HCT116 (cell line): ENCODE measurements at regions not wholly inside any gene's neighbourhood (a gene's known extent, or its start where the extent isn't known, plus 50 kb on each side); places are given as distances from the start of the nearest gene placed in this dataset.

Experiments
- ATAC-seq: fragments of 200-7000 bp; cut with Tn5 transposase; 2 replicates; pipeline ENCODE4 v1.9.1; 2020; ENCODE audit warnings: mild to moderate bottlenecking, moderate library complexity
- BruUV-seq: library from RNA; stranded (reverse); fragments of 400-500 nt; replicated peaks from 2 replicates; lab custom pipeline; 2021; lab: Mats Ljungman, UMichigan
- CTCF ChIA-PET: fragments of 300-600 bp; sonication (Branson Sonifier 250); formaldehyde crosslinking; loops from one replicate; lab custom pipeline; 2021; ENCODE audit warnings: antibody characterized with exemption; lab: Charles Lee
- POLR2A ChIA-PET: fragments of 300-600, 350-600 bp; sonication (Branson Sonifier 250); formaldehyde crosslinking; loops from one replicate; lab custom pipeline; 2021; ENCODE audit warnings: antibody characterized with exemption; lab: Charles Lee
- RAD21 ChIA-PET, 2 experiments: fragments of 300-600 bp; sonication (Branson Sonifier 250); formaldehyde crosslinking; loops; one replicate each; lab custom pipeline; 2023; ENCODE audit warnings: low total read pairs in 2 of 2; ENCODE audit not compliant: uncharacterized antibody in 2 of 2, unreplicated experiment in 2 of 2, low non-redundant PET in 1 of 2; lab: Charles Lee
- DNase-seq: peaks from one replicate; pipeline ENCODE4 v3.0.0-alpha.2; 2010; ENCODE audit warnings: low read depth, low spot score
- H2AFZ ChIP-seq: fragments of 200-600 bp; shearing (Covaris generic), sonication (generic); 2 replicates; pipeline ENCODE4 v1.6.1; 2017; ENCODE audit warnings: low read depth, mixed run types, mixed read lengths, antibody characterized with exemption, low read length; ENCODE audit not compliant: poor library complexity, severe bottlenecking
- H3K27ac ChIP-seq: 2 replicates; pipeline ENCODE4 v1.5.1; 2012; ENCODE audit warnings: low read depth, low read length
- H3K27me3 ChIP-seq: fragments of 200-600 bp; sonication (generic); 2 replicates; pipeline ENCODE4 v1.6.1; 2016; ENCODE audit warnings: mixed run types, low read length, mixed read lengths; ENCODE audit not compliant: insufficient read depth
- H3K36me3 ChIP-seq, 2 experiments: fragments of 200-500 bp in 1 of 2; fragments of 200-600 bp in 1 of 2; sonication (Bioruptor generic) in 1 of 2; sonication (generic) in 1 of 2; 2 replicates each; pipeline versions ENCODE4 v1.5.1 to v1.6.1; 2014 to 2016; ENCODE audit warnings: low read length in 2 of 2, inconsistent platforms in 1 of 2, mixed read lengths in 1 of 2, mixed run types in 1 of 2; ENCODE audit not compliant: insufficient read depth in 2 of 2, control insufficient read depth in 1 of 2
- H3K4me1 ChIP-seq, 2 experiments: fragments of 200-600 bp in 1 of 2; sonication (generic) in 1 of 2; 2 replicates each; pipeline versions ENCODE4 v1.5.1 to v1.6.1; 2012 to 2017; ENCODE audit warnings: low read length in 2 of 2, inconsistent platforms in 1 of 2, mild to moderate bottlenecking in 1 of 2, mixed read lengths in 1 of 2, mixed run types in 1 of 2, moderate library complexity in 1 of 2; ENCODE audit not compliant: insufficient read depth in 2 of 2, control insufficient read depth in 1 of 2
- H3K4me2 ChIP-seq: fragments of 200-600 bp; sonication (generic); 2 replicates; pipeline ENCODE4 v1.6.1; 2017; ENCODE audit warnings: mixed run types, low read length, mixed read lengths
- H3K4me3 ChIP-seq, 2 experiments: fragments of 200-600 bp in 1 of 2; sonication (generic) in 1 of 2; replicated peaks in 1 of 2; 2 replicates each; pipeline ENCODE4 v1.5.1; 2011 to 2016; ENCODE audit warnings: low read length in 2 of 2, control low read depth in 1 of 2, low read depth in 1 of 2, mild to moderate bottlenecking in 1 of 2, mixed read lengths in 1 of 2, mixed run types in 1 of 2
- H3K79me2 ChIP-seq: fragments of 200-600 bp; sonication (generic); 2 replicates; pipeline ENCODE4 v1.6.1; 2017; ENCODE audit warnings: mild to moderate bottlenecking, mixed run types, low read length, moderate library complexity, mixed read lengths; ENCODE audit not compliant: insufficient read depth
- H3K9ac ChIP-seq: fragments of 200-600 bp; sonication (generic); 2 replicates; pipeline ENCODE4 v1.6.1; 2016; ENCODE audit warnings: low read length, mixed read lengths
- H3K9me2 ChIP-seq: fragments of 200-600 bp; sonication (generic), shearing (Covaris generic); 2 replicates; pipeline ENCODE4 v1.6.1; 2017; ENCODE audit warnings: mixed run types, mild to moderate bottlenecking, moderate library complexity; ENCODE audit not compliant: insufficient read depth
- H3K9me3 ChIP-seq, 2 experiments: fragments of 200-500 bp in 1 of 2; fragments of 200-600 bp in 1 of 2; sonication (Bioruptor generic) in 1 of 2; sonication (generic) in 1 of 2; 2 replicates each; pipeline ENCODE4 v1.6.1; 2014 to 2017; ENCODE audit warnings: low read length in 2 of 2, mixed read lengths in 2 of 2, inconsistent platforms in 1 of 2, low read depth in 1 of 2, mild to moderate bottlenecking in 1 of 2, mixed run types in 1 of 2, moderate library complexity in 1 of 2; ENCODE audit not compliant: control insufficient read depth in 1 of 2, insufficient read depth in 1 of 2
- H4K20me1 ChIP-seq: fragments of 200-600 bp; sonication (generic), shearing (Covaris generic); 2 replicates; pipeline ENCODE4 v1.6.1; 2017; ENCODE audit warnings: mixed run types, mild to moderate bottlenecking, moderate library complexity; ENCODE audit not compliant: insufficient read depth
- CEBPB ChIP-seq: IDR thresholded peaks from 2 replicates; pipeline ENCODE4 v1.6.1; 2012; ENCODE audit warnings: low read depth
- EGR1 ChIP-seq: IDR thresholded peaks from 2 replicates; pipeline ENCODE4 v1.6.1; 2012; ENCODE audit warnings: low read depth
- EZH2 ChIP-seq: fragments of 200-600 bp; sonication (generic); IDR thresholded peaks from 2 replicates; pipeline ENCODE4 v1.6.1; 2017; ENCODE audit warnings: antibody characterized with exemption, mixed run types
- EZH2phosphoT487 ChIP-seq: fragments of 200-600 bp; IDR thresholded peaks from 2 replicates; pipeline ENCODE4 v1.6.1; 2018; ENCODE audit warnings: antibody characterized with exemption, borderline replicate concordance
- FOSL1 ChIP-seq: IDR thresholded peaks from 2 replicates; pipeline ENCODE4 v1.6.1; 2012; ENCODE audit warnings: low read depth
- JUND ChIP-seq: IDR thresholded peaks from 2 replicates; pipeline ENCODE4 v1.6.1; 2012
- POLR2A ChIP-seq: IDR thresholded peaks from 2 replicates; pipeline ENCODE4 v1.7.0; 2011; ENCODE audit warnings: borderline replicate concordance; ENCODE audit not compliant: insufficient read depth, insufficient read length; ENCODE audit errors: extremely low read depth
- POLR2AphosphoS5 ChIP-seq: IDR thresholded peaks from 2 replicates; pipeline ENCODE4 v1.6.1; 2011; ENCODE audit warnings: mild to moderate bottlenecking, low read depth, low read length, moderate library complexity
- SIN3A ChIP-seq: IDR thresholded peaks from 2 replicates; pipeline ENCODE4 v1.6.1; 2012; ENCODE audit warnings: low read depth
- SRF ChIP-seq: IDR thresholded peaks from 2 replicates; pipeline ENCODE4 v1.6.1; 2012; ENCODE audit warnings: low read depth
- YY1 ChIP-seq: IDR thresholded peaks from 2 replicates; pipeline ENCODE4 v1.6.1; 2011; ENCODE audit warnings: low read length, low read depth, moderate library complexity, mild to moderate bottlenecking; ENCODE audit not compliant: insufficient replicate concordance; ENCODE audit errors: extremely low read depth
- ZBTB33 ChIP-seq: IDR thresholded peaks from 2 replicates; pipeline ENCODE4 v1.6.1; 2011; ENCODE audit warnings: mild to moderate bottlenecking, low read length, moderate library complexity; ENCODE audit not compliant: insufficient replicate concordance; ENCODE audit errors: extremely low read depth
- ZFX ChIP-seq: fragments of 450-650 bp; IDR thresholded peaks from 2 replicates; pipeline ENCODE4 v1.6.1; 2017
- intact Hi-C: fragments of 100-400 bp; cut with micrococcal nuclease; formaldehyde crosslinking; loops from 2 replicates; pipeline ENCODE4 v1.10.0; 2022
- TF ChIP-seq, protein P1 (sequence below), 3 experiments: fragments of 200-600 bp in 1 of 3; sonication (generic) in 1 of 3; IDR thresholded peaks in 2 of 3; conservative IDR thresholded peaks in 1 of 3; 2 replicates each; pipeline ENCODE4 v1.5.1; 2012 to 2017; ENCODE audit warnings: low read depth in 2 of 3, low read length in 2 of 3, antibody characterized with exemption in 1 of 3, borderline replicate concordance in 1 of 3, control low read depth in 1 of 3, mild to moderate bottlenecking in 1 of 3, mixed read lengths in 1 of 3, mixed run types in 1 of 3, moderate library complexity in 1 of 3; ENCODE audit not compliant: insufficient read depth in 1 of 3
- TF ChIP-seq, protein P2 (sequence below): IDR thresholded peaks from 2 replicates; pipeline ENCODE4 v1.6.1; 2012

DNA sequence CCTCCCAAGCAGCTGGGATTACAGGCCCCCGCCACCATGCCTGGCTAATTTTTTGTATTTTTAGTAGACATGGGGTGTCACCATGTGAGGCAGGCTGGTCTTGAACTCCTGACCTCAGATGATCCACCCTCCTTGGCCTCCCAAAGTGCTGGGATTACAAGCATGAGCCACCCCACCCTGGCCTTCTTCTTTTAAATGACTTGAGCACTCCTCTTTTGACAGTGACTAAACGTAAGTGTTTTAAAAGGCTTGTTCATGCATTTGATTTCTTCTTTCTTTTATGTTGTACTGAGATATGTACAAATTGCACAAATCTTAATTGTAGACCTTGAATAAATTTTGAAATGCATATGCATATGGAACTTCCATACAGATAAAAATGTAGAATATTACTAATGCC lies 337.9 kb downstream of the CETN3 start:
- H3K4me3 ChIP-seq, result no peak overlapping the region
- ChIA-PET POLR2A (no interaction called here), CTCF (no interaction called here), RAD21 (no interaction called here)
- BruUV-seq, result no TSS peak
- no peak overlapping the region for H3K27ac ChIP-seq
- no peak overlapping the region for H3K9ac ChIP-seq
- H4K20me1 ChIP-seq, result no peaks in the 10 kb centered on the region
- no peaks in the 10 kb centered on the region for H3K9me2 ChIP-seq
- no peak for ATAC-seq
- H3K4me2 ChIP-seq, result no peak overlapping the region
- intact Hi-C loops, result no loop called here
- H3K27me3 ChIP-seq, result no peaks in the 10 kb centered on the region
- H3K79me2 ChIP-seq, result no peaks in the 10 kb centered on the region
- no peaks in the 10 kb centered on the region for H3K4me1 ChIP-seq
- no peaks in the 10 kb centered on the region for H3K9me3 ChIP-seq
- no peak overlapping the region for H2AFZ ChIP-seq
- TF ChIP-seq JUND (no peak), CEBPB (no peak), ZBTB33 (no peak), POLR2AphosphoS5 (no peak), EZH2 (no peak)
- no peaks in the 10 kb centered on the region for H3K36me3 ChIP-seq
- DNase-seq, result no peak

DNA sequence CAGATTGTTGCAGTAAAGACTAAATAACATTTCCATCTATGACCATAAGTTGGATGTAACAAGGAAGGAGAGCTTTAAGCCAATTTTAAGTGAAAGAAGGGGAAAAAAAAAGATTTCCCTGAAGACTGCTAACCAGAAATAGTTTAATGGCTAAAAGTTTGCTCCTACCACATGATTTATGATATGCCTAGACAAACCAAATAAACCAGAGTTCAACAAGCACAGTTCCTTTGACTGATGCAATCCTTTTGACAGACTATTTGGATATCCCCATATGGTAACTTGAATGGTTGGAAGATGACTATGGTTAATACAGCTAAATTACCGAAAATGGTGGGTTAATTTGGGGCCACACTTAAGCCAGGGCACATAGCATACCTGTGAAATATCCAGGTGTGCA lies 338.5 kb downstream of the CETN3 start:
- intact Hi-C loops, result no loop called here
- no peak for DNase-seq
- Histone ChIP-seq H3K4me2 (no peak overlapping the region), H3K79me2 (no peaks in the 10 kb centered on the region), H3K4me1 (no peaks in the 10 kb centered on the region), H3K36me3 (no peaks in the 10 kb centered on the region), H2AFZ (no peak overlapping the region), H3K9me2 (no peaks in the 10 kb centered on the region), H3K27ac (no peak overlapping the region), H3K9me3 (no peaks in the 10 kb centered on the region), H3K4me3 (no peak overlapping the region), H4K20me1 (no peaks in the 10 kb centered on the region), H3K9ac (no peak overlapping the region), H3K27me3 (no peaks in the 10 kb centered on the region)
- ChIA-PET CTCF (no interaction called here), POLR2A (no interaction called here), RAD21 (no interaction called here)
- BruUV-seq, result no TSS peak
- no peak for ATAC-seq
- TF ChIP-seq EZH2phosphoT487, result no peak
- no peak for TF ChIP-seq ZFX
- TF ChIP-seq YY1, result no peak
- no peak for TF ChIP-seq JUND
- no peak for TF ChIP-seq SRF
- TF ChIP-seq ZBTB33, result no peak
- TF ChIP-seq, protein P1, sequence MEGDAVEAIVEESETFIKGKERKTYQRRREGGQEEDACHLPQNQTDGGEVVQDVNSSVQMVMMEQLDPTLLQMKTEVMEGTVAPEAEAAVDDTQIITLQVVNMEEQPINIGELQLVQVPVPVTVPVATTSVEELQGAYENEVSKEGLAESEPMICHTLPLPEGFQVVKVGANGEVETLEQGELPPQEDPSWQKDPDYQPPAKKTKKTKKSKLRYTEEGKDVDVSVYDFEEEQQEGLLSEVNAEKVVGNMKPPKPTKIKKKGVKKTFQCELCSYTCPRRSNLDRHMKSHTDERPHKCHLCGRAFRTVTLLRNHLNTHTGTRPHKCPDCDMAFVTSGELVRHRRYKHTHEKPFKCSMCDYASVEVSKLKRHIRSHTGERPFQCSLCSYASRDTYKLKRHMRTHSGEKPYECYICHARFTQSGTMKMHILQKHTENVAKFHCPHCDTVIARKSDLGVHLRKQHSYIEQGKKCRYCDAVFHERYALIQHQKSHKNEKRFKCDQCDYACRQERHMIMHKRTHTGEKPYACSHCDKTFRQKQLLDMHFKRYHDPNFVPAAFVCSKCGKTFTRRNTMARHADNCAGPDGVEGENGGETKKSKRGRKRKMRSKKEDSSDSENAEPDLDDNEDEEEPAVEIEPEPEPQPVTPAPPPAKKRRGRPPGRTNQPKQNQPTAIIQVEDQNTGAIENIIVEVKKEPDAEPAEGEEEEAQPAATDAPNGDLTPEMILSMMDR (IDR thresholded peaks at IDR 0.05 in 2 of 3, conservative IDR thresholded peaks at IDR 0.05 in 1 of 3; ENCODE audit: borderline replicate concordance in 1 of 3, insufficient read depth in 1 of 3, low read depth in 2 of 3, low read length in 2 of 3), result no peak
- TF ChIP-seq CEBPB, result no peak
- TF ChIP-seq, protein P2, sequence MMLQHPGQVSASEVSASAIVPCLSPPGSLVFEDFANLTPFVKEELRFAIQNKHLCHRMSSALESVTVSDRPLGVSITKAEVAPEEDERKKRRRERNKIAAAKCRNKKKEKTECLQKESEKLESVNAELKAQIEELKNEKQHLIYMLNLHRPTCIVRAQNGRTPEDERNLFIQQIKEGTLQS, result no peak
- TF ChIP-seq FOSL1, result no peak
- no peak for TF ChIP-seq SIN3A
- TF ChIP-seq POLR2A, result no peak
- no peak for TF ChIP-seq EGR1
